ENCODE measurements at regions not wholly inside any gene's neighbourhood (a gene's known extent, or its start where the extent isn't known, plus 50 kb on each side); places are given as distances from the start of the nearest gene placed in this dataset.

DNA sequence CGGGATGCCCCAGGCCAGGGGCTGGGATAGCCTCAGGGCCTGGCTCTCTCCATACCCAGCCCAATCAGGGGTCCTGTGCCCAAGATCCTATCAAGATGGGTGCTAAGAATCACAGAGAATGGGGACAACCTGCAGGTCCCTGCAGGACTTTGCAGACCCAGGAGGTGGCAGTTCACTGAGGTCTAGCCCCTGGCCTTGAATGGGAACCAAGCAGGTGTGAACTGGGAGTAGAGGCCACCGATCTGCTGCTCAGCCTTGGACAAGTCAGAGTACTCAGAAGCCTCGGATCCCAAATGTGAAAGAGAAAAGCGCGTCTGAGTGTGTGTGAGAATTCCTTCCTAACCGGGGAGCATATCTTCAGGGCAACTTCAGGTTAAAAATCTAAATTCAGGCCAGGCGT lies 76.2 kb downstream of the ARL6IP4 start:
- no peak overlapping the region for H2BK120ac ChIP-seq (replicated peaks; ENCODE audit: low read depth, low read length)
- H2BK5ac ChIP-seq (ENCODE audit: low read depth, low read length) = no peak overlapping the region
- H4K5ac ChIP-seq (ENCODE audit: insufficient read length, low read depth, low read length) = no peak overlapping the region
- no peak overlapping the region for H3K27ac ChIP-seq (ENCODE audit: low read depth, low read length)
- no peak for FAIRE-seq
- 90% methylated on average over 7 of the region's 7 CpGs; no CpG with 5 or more reads in 1 of the 2 experiments for WGBS, 2 experiments (ENCODE audit: extremely low coverage in 1 of 2, insufficient coverage in 1 of 2, insufficient read length in 1 of 2, insufficient replicate concordance in 2 of 2, low coverage in 1 of 2, low lambda C conversion rate in 2 of 2, missing lambda C conversion rate in 1 of 2)
- H3K23ac ChIP-seq (ENCODE audit: insufficient read length) = no peak overlapping the region
- H3K56ac ChIP-seq (replicated peaks; ENCODE audit: insufficient read length, low read depth, low read length) = no peak overlapping the region
- DNase-seq (ENCODE audit: low read depth in 1 of 2, low spot score in 2 of 2) = no peak
- ChIA-PET CTCF (ENCODE audit: partially characterized antibody) (interaction anchor here (1.1 to 2.3 kb wide), 4 partner anchors 13 to 196 kb away, joined by 4 to 14 read pairs (median 6); no protein-coding TSS in a partner anchor), POLR2A (ENCODE audit: partially characterized antibody) (no interaction called here)
- H3K4ac ChIP-seq (replicated peaks; ENCODE audit: insufficient read length, low read depth, low read length) = no peak overlapping the region
- H4K8ac ChIP-seq (ENCODE audit: extremely low read depth, insufficient read depth, low read length) = no peak overlapping the region
- no peaks in the 10 kb centered on the region for H3K9me3 ChIP-seq (ENCODE audit: insufficient read depth in 2 of 2, low read depth in 1 of 2, low read length in 1 of 2)
- no peak overlapping the region for H3K4me2 ChIP-seq (ENCODE audit: insufficient read depth in 1 of 2, low read depth in 2 of 2, low read length in 2 of 2)
- no peaks in the 10 kb centered on the region; a peak in 1 of 7 replicates for H3K27me3 ChIP-seq (replicated peaks in 1 of 4; ENCODE audit: control insufficient read depth in 3 of 4, extremely low read depth in 1 of 4, insufficient read depth in 3 of 4, low read length in 3 of 4)
- H3K4me3 ChIP-seq (ENCODE audit: extremely low read depth in 1 of 4, insufficient read depth in 2 of 4, low read depth in 3 of 4, low read length in 4 of 4) = no peak overlapping the region
- no peak overlapping the region for H2AK5ac ChIP-seq (ENCODE audit: low read depth, low read length)
- no peak overlapping the region for H3K18ac ChIP-seq (ENCODE audit: extremely low read depth, low read length)
- no peaks in the 10 kb centered on the region for H3K79me1 ChIP-seq (ENCODE audit: low read depth, low read length)
- H2AFZ ChIP-seq (ENCODE audit: low read length) = no peak overlapping the region
- no peak overlapping the region for H3K9ac ChIP-seq (replicated peaks in 1 of 4; ENCODE audit: extremely low read depth in 1 of 4, low read depth in 3 of 4, low read length in 3 of 4)
- no peak overlapping the region for H4K91ac ChIP-seq (replicated peaks; ENCODE audit: insufficient read length, low read length)
- H3K4me1 ChIP-seq (replicated peaks in 1 of 4; ENCODE audit: control insufficient read depth in 3 of 4, insufficient read depth in 4 of 4, low read length in 3 of 4) = no peaks in the 10 kb centered on the region
- peaks cover 0 to 2% of the 10 kb centered on the region in 2 experiments for H4K20me1 ChIP-seq (replicated peaks in 1 of 2; ENCODE audit: control insufficient read depth in 1 of 2, insufficient read depth in 2 of 2, low read length in 2 of 2)
- no peak overlapping the region for H2BK15ac ChIP-seq (ENCODE audit: low read length)
- no peak overlapping the region for H2BK12ac ChIP-seq (ENCODE audit: low read depth, low read length)
- no peaks in the 10 kb centered on the region for H3K36me3 ChIP-seq (ENCODE audit: control insufficient read depth in 2 of 4, insufficient read depth in 4 of 4, low read length in 3 of 4)
- H3K14ac ChIP-seq (ENCODE audit: insufficient read length) = no peak overlapping the region
- no peak overlapping the region for H2BK20ac ChIP-seq (ENCODE audit: low read length)
- no peaks in the 10 kb centered on the region for H3K23me2 ChIP-seq (ENCODE audit: low read depth, low read length)
- H3K79me2 ChIP-seq (ENCODE audit: control insufficient read depth in 1 of 2, insufficient read depth in 2 of 2, low read length in 2 of 2) = no peaks in the 10 kb centered on the region
- TF ChIP-seq, protein P1, sequence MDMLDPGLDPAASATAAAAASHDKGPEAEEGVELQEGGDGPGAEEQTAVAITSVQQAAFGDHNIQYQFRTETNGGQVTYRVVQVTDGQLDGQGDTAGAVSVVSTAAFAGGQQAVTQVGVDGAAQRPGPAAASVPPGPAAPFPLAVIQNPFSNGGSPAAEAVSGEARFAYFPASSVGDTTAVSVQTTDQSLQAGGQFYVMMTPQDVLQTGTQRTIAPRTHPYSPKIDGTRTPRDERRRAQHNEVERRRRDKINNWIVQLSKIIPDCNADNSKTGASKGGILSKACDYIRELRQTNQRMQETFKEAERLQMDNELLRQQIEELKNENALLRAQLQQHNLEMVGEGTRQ (IDR thresholded peaks at IDR 0.05; ENCODE audit: low read length) = no peak
- TF ChIP-seq TCF12 (IDR thresholded peaks at IDR 0.05; ENCODE audit: low read depth, low read length) = no peak
- TF ChIP-seq MAFK (IDR thresholded peaks at IDR 0.05; ENCODE audit: low read depth, low read length) = no peak
- TF ChIP-seq, protein P2, sequence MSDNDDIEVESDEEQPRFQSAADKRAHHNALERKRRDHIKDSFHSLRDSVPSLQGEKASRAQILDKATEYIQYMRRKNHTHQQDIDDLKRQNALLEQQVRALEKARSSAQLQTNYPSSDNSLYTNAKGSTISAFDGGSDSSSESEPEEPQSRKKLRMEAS (IDR thresholded peaks at IDR 0.05) = no peak
- no peak for TF ChIP-seq EP300 (IDR thresholded peaks at IDR 0.05; ENCODE audit: borderline replicate concordance in 1 of 2, low read depth in 2 of 2, low read length in 2 of 2)
- no peak for TF ChIP-seq POU5F1 (IDR thresholded peaks at IDR 0.05; ENCODE audit: low read depth, low read length)
- no peak for TF ChIP-seq SIRT6 (IDR thresholded peaks at IDR 0.05; ENCODE audit: low read length)
- TF ChIP-seq POLR2AphosphoS5 (IDR thresholded peaks at IDR 0.05; ENCODE audit: low read depth, low read length) = no peak
- TF ChIP-seq, protein P3, sequence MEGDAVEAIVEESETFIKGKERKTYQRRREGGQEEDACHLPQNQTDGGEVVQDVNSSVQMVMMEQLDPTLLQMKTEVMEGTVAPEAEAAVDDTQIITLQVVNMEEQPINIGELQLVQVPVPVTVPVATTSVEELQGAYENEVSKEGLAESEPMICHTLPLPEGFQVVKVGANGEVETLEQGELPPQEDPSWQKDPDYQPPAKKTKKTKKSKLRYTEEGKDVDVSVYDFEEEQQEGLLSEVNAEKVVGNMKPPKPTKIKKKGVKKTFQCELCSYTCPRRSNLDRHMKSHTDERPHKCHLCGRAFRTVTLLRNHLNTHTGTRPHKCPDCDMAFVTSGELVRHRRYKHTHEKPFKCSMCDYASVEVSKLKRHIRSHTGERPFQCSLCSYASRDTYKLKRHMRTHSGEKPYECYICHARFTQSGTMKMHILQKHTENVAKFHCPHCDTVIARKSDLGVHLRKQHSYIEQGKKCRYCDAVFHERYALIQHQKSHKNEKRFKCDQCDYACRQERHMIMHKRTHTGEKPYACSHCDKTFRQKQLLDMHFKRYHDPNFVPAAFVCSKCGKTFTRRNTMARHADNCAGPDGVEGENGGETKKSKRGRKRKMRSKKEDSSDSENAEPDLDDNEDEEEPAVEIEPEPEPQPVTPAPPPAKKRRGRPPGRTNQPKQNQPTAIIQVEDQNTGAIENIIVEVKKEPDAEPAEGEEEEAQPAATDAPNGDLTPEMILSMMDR (IDR thresholded peaks at IDR 0.05; ENCODE audit: control extremely low read depth in 1 of 3, insufficient read depth in 1 of 3, low read depth in 1 of 3, low read length in 3 of 3) = no peak
